Anterior cingulate cortex (tissue), 58 donors: ENCODE measurements at regions not wholly inside any gene's neighbourhood (a gene's known extent, or its start where the extent isn't known, plus 50 kb on each side); places are given as distances from the start of the nearest gene placed in this dataset.

Source experiments
- DNase-seq, 58 donors: peaks; one replicate each; lab custom pipeline; 2025; lab: John Stamatoyannopoulos, UW

DNA sequence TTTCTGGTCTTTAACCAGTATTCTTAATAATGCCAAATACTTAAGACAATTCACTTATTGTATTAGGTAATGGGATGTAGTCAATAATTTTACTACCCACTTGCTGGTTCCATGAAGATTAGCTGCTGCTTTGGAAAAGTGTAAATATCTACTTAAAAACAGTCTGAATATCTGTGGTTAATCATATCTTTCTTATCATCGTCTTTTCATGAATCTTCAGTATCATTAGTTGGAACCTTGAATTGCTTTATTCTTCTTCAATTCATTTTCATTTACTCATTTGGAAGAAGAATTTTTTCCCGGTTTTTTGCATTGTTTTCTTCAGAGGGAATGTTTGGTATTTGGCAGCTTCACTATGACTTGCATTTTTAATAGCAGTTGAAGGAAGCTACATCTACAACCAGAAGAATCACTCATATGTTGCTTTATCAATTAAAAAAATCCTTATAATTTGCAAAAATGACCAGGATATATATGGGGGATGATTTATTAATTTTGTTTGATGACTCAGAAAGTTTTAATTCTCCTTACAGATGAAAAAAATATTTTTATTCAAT is 1398.3 kb upstream of the CDH6 start:
- no peak for DNase-seq

DNA sequence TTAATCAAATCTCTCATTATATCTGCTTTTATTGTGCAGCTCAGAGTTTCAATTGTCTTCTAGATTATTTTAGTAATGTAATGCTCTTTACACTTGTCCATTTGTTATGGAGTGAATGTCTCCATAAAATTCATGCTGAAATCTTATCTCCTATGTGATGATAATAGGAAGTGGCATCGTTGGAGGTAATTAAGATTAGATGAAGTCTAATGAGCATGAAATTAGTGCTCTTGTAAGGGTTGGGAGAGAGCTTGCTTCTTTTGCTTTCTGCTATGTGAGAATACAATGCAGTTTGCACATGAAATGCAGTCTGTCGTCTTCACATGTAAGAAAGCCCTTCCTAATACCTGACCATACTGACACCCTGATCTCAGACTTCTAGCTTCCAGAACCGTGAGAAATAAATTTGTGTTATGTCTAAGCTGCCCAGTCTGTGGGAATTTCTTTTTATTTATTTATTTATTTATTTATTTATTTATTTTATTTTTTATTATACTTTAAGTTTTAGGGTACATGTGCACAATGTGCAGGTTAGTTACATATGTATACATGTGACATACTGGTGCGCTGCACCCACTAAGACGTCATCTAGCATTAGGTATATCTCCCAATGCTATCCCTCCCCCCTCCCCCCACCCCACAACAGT is 1399.2 kb upstream of the CDH6 start:
- no peak for DNase-seq

DNA sequence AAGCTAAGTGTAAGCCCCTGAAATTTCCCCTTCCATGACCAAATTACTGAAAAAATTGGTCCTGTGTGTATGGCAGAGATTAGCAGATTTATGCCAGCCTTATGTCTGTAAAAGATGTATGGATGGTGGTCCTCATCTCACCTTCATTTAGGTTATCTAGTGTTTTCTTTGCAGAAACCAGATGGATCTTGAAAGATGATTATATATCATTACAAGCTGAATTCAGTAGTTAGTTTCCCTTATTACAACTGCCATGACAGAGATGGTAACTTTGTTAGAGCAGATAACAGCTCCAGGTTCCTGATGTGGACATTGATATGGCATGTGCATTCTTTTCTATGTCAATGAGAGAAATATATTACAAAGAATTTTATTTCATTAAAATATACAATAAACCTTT is 1403.2 kb upstream of the CDH6 start:
- no peak for DNase-seq

DNA sequence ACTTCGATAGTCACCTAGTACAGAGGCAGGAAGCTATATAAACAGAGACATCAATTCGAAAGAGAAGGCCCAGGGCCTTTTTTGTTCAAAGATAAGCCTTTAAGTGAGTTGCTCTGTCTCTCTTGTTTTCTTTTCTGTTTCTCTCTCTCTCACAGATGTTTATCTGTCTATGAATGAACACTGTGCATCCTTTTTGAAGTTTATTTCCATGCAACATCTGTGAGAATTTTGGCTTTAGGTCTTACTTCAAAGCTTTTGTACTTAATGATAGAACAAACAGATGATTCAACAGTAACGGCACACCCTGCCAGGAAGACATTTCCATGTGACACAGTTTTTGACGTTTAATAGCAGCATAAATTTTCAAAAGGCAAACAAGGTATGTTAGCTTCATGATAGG is 1413.1 kb upstream of the CDH6 start:
- no peak for DNase-seq

DNA sequence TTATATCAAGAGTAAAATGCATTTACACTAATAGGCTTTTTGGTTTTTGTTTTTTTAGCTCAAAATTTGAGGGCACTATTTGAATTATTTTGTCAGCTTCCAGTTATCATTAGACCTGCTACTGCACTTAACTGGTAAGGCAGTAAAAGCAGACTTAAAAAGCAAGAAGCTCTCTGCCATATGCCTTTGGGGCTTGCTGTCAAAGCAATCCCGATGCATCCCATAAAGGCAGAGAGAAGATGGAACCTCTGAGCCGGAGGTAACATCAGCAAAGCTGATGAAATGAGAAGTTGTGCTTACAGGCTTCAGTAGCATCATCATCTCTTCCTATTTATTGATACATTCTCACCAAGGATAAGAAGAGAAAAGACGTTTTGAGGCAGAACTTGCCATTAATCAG is 1414.3 kb upstream of the CDH6 start:
- DNase-seq, result no peak

DNA sequence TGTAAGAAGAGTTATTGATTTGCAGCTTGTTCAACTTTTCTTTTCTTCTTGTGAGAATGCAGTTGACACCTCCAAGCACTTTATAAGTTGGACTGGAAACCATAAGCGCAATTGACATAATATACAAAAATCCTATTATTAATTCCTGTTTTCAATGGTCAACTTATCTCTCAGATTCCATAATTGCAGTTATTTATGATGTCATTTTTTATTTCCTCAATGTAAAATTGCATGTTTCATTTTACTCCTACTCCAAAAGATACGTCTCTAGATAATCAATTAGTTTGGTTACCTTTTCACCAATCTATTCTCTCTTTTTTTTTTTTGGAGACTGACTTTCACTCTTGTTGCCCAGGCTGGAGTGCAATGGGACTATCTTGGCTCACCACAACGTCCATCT is 1416.1 kb upstream of the CDH6 start:
- DNase-seq, result no peak

DNA sequence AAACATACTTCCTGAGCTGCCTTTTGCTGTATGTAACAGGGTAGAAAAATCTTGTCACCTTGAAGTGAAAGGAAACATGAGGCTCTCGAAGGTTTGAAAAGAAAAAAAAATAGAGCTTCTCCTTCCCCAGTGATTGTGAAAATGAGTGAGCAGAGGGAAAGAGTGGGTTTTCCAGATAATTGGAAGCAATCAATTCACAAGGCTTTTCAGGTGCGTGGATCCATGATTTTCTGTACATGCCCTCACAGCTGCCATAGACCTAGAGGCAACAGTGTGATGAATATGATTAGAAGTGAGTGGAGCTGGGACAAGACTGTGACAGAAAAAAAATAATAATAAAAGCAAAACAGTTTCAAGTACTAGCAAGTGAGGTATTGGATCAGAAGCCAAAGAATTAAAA is 1422.5 kb upstream of the CDH6 start:
- no peak for DNase-seq

DNA sequence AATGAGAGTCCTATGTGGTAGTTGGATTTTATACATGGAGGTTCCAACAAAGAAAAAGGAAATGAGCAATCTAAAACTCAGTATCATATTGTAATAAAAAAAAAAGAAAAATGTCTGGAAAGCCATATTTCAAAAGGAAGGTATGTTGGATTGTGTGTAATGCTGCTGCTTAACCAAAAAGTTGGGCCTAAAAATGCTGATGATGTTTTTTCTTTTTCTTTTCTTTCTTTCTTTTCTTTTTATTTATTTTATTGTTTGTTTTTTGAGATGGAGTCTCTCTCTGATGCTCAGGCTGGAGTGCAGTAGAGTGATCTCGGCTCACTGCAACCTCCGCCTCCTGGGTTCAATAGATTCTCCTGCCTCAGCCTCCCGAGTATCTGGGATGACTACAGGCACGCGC is 1424.0 kb upstream of the CDH6 start:
- DNase-seq, result no peak

DNA sequence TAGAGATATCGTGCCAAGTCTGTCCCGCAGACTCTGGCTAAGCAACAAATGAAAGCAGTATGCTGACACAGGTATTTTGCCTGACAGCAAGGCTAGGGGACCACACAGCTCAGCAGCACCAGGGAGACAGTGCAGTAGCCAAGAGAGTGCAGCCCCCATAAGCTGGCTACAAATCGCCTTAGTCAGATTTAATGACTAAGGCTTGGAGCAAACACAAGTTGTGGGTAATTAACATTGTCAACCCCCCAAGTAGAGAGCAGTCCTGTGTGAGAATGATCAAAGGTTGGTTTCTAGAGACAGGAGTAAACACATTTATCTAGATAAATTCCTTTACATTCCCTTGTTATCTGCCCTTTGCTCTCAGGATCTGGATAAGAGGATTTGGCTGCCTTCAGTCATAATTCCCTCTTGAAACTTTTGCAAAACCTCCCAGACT is 1434.5 kb upstream of the CDH6 start:
- no peak for DNase-seq

DNA sequence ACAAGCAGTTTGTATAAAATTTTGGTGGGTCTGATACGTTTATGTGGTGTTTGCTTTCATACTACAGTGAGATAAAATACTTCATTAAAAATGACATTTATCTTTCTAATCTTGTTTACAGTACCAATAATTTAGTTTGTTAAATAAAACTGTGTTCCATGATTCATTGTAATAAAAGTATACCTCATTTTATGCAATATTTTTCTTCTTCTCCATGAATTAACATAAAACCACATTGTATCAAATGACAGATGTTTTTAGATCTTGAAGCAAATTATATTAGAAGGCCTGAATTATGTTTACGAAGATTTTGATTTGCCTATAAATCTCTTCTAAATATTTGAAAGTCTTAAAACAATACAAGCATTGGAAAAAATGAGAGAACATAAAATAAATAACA is 1443.0 kb upstream of the CDH6 start:
- DNase-seq, result no peak

DNA sequence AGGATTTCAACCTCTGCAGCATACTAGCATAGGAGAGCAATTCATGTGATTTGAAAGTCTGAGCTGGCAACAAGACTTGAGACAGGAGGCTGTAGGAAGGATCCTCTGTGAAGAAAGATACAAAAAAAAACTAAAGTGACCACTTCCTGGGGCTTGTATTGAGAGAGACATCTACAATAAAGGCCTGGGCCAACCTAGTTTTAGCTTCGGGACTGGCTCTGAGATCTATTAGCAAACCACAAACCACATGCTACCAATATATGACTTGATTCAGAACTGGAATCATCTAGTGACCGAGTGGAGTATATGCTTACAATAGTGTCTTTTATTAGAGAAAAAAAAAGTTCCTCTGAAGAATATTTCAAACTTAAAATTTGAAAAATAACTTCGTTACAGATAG is 1448.9 kb upstream of the CDH6 start:
- DNase-seq, result no peak

DNA sequence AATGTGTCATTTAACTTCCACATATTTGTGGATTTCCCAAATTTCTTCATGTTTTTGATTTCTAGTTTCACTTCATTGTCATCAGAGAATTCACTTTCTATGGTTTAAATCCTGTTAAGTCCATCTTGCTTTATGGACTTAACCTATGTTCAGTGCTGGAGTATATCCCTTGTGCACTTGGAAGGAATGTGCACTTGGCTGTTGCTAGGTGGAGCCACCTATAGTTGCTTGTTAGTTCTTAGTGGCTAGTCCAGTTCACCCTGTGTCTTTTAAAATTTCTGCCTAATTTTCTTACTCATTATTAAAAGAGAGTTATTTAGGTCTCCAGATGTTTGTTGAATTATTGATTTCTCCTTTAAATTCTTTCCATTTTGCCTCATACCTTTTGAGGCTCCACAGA is 1472.5 kb upstream of the CDH6 start:
- no peak for DNase-seq

DNA sequence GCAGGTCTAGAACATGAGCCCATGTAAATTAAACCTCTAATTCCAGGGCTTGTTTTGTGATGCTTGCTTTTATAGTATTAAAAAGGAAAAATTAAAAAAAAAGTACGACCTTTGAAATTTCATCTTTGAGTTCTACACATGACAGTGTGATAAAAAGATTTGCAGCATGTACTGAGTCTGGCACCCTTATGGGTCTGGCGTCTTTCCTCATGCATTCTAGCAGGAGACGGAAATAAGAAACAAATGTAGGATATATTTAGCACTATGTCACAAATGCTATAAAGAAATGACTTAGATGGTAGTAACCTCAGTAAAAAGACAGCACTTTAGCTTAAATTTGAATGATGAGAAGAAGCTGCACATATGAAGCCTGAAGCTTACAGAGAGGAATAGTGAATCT is 1474.3 kb upstream of the CDH6 start:
- DNase-seq, result no peak

DNA sequence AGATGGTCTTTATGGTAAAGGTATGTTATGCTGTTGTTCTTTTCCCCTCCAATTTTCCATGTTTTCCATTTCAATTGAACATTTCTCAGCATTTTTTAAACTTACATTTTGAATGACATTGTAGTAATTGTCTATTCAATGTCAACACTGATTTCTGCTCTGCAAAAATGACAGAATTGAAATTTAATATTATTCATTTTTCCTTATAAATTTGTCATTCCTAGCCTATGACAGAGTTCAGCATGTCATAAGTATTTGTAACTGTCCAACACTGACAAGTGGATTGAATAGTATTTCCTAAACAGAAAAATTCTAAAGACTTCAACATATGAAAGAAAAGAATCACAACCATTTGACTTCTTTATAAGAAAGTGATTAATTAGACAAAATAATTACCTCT is 1478.3 kb upstream of the CDH6 start:
- no peak for DNase-seq

DNA sequence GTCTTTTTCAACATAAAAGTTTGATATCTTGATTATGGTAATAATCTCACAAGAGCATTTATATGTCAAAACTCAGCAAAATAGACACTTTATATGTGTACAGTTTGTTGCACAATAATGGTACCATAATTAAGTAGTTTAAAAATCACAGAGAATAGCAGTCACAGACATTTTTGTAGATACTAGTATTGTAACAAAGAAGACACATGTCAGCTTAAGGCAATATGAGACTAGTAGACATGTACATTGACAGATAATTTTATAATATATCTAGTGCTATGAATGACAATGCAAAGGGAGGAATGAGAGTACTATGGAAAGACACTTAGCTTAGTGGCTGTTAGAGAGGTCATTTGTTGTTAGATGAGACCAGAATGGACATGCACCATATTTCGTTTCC is 1490.6 kb upstream of the CDH6 start:
- DNase-seq, result no peak

DNA sequence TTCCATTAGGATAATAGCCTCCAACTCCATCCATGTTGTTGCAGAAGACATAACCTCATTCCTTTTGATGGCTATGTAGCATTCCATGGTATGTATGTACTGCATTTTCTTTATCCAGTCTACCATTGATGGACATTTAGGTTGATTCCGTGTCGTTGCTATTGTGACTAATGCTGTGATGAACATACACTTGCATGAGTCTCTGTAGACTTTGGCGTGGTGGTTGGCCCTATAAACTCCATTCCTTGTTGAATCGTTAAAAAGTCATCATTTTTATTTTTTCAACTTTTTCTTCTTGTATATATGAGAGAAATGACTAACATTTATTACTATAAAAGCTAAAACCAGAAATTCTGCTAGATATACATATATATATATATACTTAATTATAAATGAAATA is 1491.9 kb upstream of the CDH6 start:
- no peak for DNase-seq

DNA sequence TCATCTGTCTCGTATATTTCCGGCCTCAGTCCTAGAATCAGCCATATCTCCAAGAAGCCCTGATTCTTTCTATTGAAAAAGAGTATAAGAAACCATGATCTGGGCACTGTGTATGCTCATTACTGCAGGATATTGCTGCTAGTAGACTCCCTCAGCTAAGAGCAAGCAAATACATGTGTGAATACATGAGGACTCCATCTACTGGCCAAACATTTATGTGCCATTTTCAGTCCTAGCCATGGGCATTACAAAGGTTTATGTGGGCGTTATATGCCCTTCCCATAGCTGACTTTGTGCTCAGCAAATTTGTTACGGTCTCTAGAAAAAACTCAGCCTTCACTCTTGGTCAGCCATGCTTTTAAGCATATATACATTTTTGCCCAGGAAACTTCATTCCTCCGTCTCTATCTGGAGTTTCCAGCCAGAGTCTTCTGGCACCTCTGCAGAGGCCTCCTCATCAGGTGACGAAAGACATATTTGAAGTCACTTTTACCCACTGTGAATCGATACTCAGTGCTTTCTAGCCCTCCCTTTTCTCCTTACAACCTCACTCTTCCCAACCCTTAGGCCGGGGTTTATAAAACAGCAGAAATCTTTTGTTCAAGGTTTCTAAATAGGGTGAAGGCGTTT is 1495.6 kb upstream of the CDH6 start:
- no peak for DNase-seq

DNA sequence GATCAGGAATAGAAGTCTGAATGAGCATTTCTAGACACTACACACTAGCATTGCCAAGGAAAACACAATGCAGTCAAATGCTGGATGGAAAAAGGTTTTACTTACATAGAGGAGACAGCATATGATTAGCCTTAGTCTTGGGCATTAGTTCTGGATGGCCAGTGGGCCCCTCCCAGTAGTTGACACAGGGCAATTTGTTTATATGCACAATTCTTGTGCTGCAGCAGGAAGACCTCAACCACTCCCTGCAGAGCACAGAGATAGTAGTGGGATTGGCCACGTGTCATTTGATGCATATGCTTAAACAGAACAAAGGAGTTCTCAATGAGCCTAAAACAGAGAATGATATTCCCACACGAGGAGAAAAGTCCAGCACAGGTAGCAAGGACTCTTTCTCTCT is 1496.2 kb upstream of the CDH6 start:
- DNase-seq, result no peak

DNA sequence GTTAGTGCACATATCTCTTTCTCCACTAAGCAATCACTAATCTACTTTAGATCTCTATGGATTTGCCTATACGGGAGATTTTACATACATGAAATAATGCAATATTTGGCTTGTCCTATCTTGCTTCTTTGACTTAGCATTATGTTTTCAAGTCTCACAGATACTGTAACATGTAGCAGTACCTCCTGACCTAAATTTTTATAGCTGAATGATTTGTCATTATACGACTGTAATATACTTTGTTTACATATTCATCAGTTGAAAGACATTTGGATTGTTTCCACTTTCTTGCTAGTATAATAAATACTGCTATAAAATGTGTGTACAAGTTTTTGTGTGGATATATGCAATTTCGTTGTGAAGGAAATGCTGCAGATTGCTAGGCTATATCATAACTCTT is 1520.8 kb upstream of the CDH6 start:
- DNase-seq, result no peak

DNA sequence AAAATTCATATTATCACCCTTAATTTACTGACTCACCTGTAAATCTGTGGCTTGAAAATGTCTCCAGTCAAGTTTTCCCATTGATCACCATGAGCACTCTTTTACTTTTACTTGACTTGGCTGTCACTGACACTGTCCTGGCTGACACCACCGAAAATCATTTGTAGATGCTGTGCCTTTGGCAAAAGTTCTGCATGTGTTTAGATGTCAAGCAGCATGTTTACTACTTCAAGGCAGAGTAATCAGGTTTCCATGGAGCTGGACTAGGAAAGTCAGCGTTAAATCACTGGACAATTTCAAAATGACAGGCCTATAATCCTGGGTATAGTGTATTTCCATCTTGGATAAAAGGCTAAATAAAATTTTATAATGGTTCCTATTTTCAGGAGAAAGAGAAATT is 1530.6 kb upstream of the CDH6 start:
- no peak for DNase-seq

DNA sequence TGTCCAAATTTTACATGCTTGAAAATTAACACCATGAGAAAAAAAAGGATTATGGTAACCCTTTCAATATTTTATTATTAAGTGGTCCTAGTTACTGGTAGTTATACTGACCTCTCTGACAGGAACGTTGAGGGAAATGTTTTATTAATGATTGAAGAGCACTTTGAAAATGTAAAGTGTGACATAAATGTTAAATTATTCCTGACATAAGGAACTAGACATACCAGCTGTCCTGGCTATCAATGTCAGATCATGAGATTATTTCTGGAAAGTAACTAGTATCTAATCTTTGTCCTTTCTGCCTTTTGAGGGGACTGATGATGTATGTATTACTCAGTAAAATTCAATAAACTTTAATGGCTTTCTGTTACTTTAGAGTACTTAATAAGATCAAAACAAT is 1538.5 kb upstream of the CDH6 start:
- DNase-seq, result no peak

DNA sequence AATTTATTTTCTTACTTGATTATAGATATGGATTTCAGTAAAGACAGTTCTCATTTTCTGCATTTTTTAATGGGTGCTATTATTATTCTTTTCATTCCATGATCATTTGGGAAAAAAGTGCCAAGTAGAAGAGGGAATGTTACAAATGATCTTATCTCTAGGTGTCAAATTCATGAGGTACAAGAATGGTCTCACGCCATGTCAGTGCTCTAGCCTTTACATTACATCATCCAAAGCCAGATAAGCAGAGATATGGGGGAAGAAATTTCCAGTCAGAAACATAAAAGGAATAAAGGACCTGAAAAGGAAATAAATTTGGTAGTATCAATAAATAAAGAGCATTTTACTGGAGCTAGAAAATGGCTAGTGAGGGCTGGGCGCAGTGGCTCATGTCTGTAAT is 1544.2 kb upstream of the CDH6 start:
- DNase-seq, result no peak

DNA sequence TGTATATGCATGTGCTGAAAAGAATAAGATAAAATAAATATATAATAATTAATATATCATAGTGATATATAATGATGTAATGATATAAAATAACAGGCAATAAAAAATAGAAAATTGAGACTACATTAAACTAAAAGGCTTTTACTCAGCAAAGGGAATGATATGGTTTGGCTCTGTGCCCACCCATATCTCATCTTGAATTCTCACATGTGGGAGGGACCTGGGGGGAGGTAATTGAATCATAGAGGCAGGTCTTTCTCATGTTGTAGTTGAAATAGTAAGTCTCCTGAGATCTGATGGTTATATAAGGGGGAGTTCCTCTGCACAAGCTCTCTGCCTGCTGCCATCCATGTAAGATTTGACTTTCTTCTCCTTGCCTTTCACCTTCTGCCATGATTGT is 1550.9 kb upstream of the CDH6 start:
- DNase-seq, result no peak
